ENCODE measurements at regions not wholly inside any gene's neighbourhood (a gene's known extent, or its start where the extent isn't known, plus 50 kb on each side); places are given as distances from the start of the nearest gene placed in this dataset.

- Histone ChIP-seq H3K9me3 (no peaks in the 10 kb centered on the region), H3K27me3 (no peaks in the 10 kb centered on the region), H3K4me3 (no peak overlapping the region), H3K36me3 (no peaks in the 10 kb centered on the region)
- DNase-seq = no peak
Observed at GRCh38 chr4:137198791-137199190, 333.5 kb downstream of the PCDH18 start.

GRCh38 chr4:137194670-137195069 is 337.6 kb downstream of the PCDH18 start:
- no peaks in the 10 kb centered on the region for H3K27me3 ChIP-seq
- DNase-seq = no peak
- no peak overlapping the region for H3K4me3 ChIP-seq
- H3K36me3 ChIP-seq = no peaks in the 10 kb centered on the region
- no peaks in the 10 kb centered on the region for H3K9me3 ChIP-seq

DNA sequence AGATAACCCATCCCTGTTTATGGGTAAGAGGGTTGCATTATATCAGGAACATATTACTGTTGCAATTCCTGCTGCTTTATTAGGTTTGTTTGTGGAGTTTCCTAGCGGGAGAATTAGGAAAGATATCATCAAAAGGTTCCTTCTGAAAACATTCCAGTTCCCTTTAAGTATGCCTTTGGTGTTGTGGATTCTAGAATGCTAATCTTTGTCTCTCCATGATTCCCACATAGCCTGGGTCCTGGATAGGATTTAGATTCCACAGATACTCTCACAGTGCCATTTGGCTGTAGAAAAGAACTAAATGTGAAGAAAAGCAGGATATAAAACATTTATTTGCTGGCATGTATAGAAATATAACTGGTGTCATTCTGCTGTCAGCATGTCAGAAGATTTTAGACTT is 338.7 kb downstream of the PCDH18 start:
- H3K9me3 ChIP-seq = no peaks in the 10 kb centered on the region
- DNase-seq = no peak
- no peak overlapping the region for H3K4me3 ChIP-seq
- H3K27me3 ChIP-seq = no peaks in the 10 kb centered on the region
- no peaks in the 10 kb centered on the region for H3K36me3 ChIP-seq

DNA sequence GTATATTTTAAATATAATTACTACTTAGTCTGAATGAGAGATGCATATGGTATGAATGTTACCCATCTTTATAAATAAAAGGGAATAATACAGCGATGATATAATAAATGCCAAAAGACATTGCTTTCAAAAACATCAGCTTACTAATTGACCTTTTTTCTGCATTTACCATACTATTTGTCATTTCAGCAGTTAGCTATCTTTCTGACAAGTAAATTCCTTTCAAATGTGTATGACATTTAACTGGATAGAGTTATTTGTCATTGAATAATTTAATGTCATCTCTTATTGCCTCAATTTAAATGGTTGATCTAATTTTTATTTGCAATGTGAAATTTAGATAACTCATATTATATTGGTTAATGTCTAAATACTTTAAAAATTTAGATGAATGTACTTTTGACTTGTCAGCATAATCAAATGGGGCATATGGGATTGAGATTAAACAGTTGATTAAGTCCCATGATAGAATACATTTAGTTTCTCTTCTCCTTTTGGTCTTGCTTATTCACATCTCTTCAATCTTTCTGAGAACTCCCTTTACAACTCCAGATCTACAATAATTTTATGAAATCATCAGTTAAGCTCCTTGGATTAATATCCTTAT is 350.9 kb downstream of the PCDH18 start:
- Histone ChIP-seq H3K9me3 (no peaks in the 10 kb centered on the region), H3K4me3 (no peak overlapping the region), H3K27me3 (no peaks in the 10 kb centered on the region), H3K36me3 (no peaks in the 10 kb centered on the region)
- no peak for DNase-seq

GRCh38 chr4:137180349-137180748 is 351.9 kb downstream of the PCDH18 start:
- no peaks in the 10 kb centered on the region for H3K27me3 ChIP-seq
- DNase-seq = no peak
- H3K4me3 ChIP-seq = no peak overlapping the region
- no peaks in the 10 kb centered on the region for H3K9me3 ChIP-seq
- no peaks in the 10 kb centered on the region for H3K36me3 ChIP-seq

- Histone ChIP-seq H3K27me3 (no peaks in the 10 kb centered on the region), H3K36me3 (no peaks in the 10 kb centered on the region), H3K4me3 (no peak overlapping the region), H3K9me3 (no peaks in the 10 kb centered on the region)
- no peak for DNase-seq
Observed at GRCh38 chr4:137156807-137157206, 375.5 kb downstream of the PCDH18 start.

- Histone ChIP-seq H3K36me3 (no peaks in the 10 kb centered on the region), H3K4me3 (no peak overlapping the region), H3K27me3 (no peaks in the 10 kb centered on the region), H3K9me3 (no peaks in the 10 kb centered on the region)
- no peak for DNase-seq
Observed at GRCh38 chr4:137156054-137156453, 376.2 kb downstream of the PCDH18 start.

GRCh38 chr4:137131201-137131600 is 401.1 kb downstream of the PCDH18 start:
- Histone ChIP-seq H3K36me3 (no peaks in the 10 kb centered on the region), H3K27me3 (no peaks in the 10 kb centered on the region), H3K4me3 (no peak overlapping the region), H3K9me3 (no peaks in the 10 kb centered on the region)
- no peak for DNase-seq

DNA sequence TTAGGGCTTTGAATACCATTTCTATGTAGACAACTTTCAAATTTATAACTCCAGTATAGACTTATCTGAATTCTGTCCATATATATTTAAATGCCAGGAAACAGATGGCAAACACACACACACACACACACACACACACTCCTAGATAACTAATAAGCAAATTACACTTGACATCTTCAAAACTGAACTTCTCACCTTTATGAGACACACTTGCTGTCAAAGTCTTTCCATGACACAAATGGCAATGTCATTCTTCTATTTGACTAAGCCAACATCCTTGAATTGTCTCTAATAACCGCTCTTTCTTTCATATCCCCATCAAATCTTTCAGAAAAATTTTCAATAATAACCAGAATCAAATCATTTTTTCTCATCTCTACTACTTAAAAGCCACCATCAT is 402.4 kb downstream of the PCDH18 start:
- H3K36me3 ChIP-seq = no peaks in the 10 kb centered on the region
- DNase-seq = no peak
- H3K27me3 ChIP-seq = no peaks in the 10 kb centered on the region
- H3K4me3 ChIP-seq = no peak overlapping the region
- no peaks in the 10 kb centered on the region for H3K9me3 ChIP-seq

- H3K27me3 ChIP-seq = no peaks in the 10 kb centered on the region
Observed at GRCh38 chr4:137129441-137129840, 402.9 kb downstream of the PCDH18 start.

GRCh38 chr4:137125011-137125410 is 407.3 kb downstream of the PCDH18 start:
- no peaks in the 10 kb centered on the region for H3K36me3 ChIP-seq
- peak overlapping the region; percentile 47 for H3K4me3 ChIP-seq
- H3K27me3 ChIP-seq = no peaks in the 10 kb centered on the region
- DNase-seq = peak; percentile 13
- H3K9me3 ChIP-seq = no peaks in the 10 kb centered on the region

More at GRCh38 chr4:137129441-137129840, 402.9 kb downstream of the PCDH18 start:
- no peak overlapping the region for H3K4me3 ChIP-seq
- no peaks in the 10 kb centered on the region for H3K36me3 ChIP-seq
- no peaks in the 10 kb centered on the region for H3K9me3 ChIP-seq
- DNase-seq = no peak

GRCh38 chr4:137124278-137124932 is 407.9 kb downstream of the PCDH18 start:
- peak; percentile 1 for DNase-seq
- peak overlapping the region; percentile 47 for H3K4me3 ChIP-seq
- no peaks in the 10 kb centered on the region for H3K9me3 ChIP-seq
- no peaks in the 10 kb centered on the region for H3K27me3 ChIP-seq
- H3K36me3 ChIP-seq = no peaks in the 10 kb centered on the region

DNA sequence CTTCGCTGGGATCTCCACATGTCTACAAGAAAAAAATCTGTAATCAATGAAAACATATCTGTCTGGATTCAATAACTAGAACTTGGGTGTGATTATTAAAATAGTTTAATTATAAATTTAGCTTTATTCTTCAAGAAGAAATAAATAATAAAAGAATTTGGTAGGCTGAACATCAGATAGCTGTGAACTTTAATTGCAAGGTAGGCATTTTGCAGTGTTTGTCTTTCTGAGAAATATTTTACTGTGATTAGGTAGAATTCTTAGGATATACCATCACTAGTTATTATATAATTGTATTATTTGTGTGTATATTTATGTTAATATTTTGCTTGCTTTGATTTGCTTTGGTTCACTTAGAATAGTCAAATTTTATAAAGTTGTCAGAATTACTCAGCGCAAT is 409.4 kb downstream of the PCDH18 start:
- Histone ChIP-seq H3K9me3 (no peaks in the 10 kb centered on the region), H3K4me3 (no peak overlapping the region), H3K27me3 (no peaks in the 10 kb centered on the region), H3K36me3 (no peaks in the 10 kb centered on the region)
- DNase-seq = no peak

- Histone ChIP-seq H3K27me3 (no peaks in the 10 kb centered on the region), H3K4me3 (no peak overlapping the region), H3K9me3 (no peaks in the 10 kb centered on the region), H3K36me3 (no peaks in the 10 kb centered on the region)
- DNase-seq = no peak
Observed at GRCh38 chr4:137116144-137116543, 416.1 kb downstream of the PCDH18 start.

DNA sequence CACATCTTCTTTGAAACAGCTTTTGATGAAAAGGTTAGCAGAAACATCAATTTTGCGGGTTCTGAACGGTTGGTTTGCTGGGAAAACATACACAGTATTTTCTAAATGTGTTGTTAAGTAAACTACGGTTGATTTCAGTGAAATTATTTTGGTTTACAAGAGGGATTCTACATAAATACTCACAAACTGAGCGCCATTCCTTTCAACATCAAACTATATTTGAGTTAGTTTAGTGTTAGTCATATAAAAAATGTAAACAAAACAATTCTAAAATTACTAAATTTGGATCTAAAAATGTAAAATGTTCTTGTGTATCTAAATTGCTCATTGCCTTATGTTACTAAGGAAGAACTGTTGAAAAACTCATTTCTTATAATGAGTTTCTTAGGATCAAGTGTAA is 425.6 kb downstream of the PCDH18 start:
- H3K9me3 ChIP-seq = no peaks in the 10 kb centered on the region
- no peak overlapping the region for H3K4me3 ChIP-seq
- H3K27me3 ChIP-seq = no peaks in the 10 kb centered on the region
- no peak for DNase-seq
- no peaks in the 10 kb centered on the region for H3K36me3 ChIP-seq

DNA sequence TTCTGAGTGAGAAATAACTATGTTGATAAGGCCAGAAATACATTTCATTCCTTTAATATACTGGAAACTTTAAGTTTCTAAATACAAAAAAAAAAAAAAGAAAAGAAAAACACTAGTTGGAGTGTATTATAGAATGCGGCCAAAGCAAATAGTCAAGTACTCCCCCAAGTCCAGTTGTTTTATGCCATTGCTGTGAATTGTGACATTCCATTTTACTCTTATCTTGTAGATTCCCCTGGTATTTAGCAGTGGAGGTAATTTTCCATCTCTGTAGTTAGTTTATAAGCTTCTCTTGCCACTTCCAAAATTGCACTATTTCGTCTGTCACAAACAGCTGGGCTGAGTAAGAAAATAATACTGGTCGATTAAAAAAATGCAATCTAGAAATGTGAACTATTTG is 426.0 kb downstream of the PCDH18 start:
- Histone ChIP-seq H3K27me3 (no peaks in the 10 kb centered on the region), H3K36me3 (no peaks in the 10 kb centered on the region), H3K9me3 (no peaks in the 10 kb centered on the region), H3K4me3 (no peak overlapping the region)
- no peak for DNase-seq

DNA sequence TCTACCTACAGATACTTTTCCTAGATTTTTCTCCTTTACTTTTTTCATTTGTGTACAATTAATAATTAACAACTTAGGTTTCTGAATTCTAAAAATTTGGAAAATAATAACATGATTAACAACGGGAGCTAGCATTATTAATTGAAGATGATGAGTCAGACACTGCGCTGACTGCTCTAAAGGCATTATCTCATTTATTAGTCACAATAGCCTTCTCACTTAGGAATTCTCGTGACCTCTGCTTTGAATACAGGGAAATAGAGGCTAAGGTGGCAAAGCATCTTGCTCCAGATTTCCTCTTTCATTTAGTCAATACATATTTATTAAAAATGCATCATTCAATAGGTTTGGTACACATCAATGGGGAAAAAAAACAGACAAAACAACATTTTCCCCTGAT is 441.3 kb downstream of the PCDH18 start:
- Histone ChIP-seq H3K4me3 (no peak overlapping the region), H3K27me3 (no peaks in the 10 kb centered on the region), H3K9me3 (no peaks in the 10 kb centered on the region), H3K36me3 (no peaks in the 10 kb centered on the region)
- DNase-seq = no peak

DNA sequence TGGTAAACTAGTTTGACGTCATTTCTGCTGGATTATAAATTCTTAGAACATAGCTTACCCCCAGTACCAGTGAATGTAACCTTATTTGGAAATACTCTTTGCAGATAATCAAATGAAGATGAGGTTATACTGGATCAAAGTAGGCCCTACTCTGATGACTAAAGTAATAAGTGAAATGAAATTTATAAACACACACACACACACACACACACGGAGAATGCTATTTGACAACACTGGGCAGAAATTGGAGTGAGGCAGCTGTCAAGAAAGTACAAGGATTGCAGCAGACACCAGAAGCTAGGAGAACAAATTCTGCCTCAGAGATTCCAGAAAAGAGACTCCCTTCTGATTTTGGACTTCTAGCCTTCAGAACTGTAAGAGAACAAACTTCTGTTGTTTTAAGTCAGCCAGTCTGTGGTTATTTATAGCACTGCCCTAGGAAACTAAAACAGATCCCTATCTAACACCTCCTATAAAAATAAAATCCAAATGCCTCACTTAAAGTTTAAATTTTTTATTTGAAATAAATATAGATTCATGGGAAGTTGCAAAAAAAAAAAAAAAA is 448.6 kb downstream of the PCDH18 start:
- Histone ChIP-seq H3K36me3 (no peaks in the 10 kb centered on the region), H3K9me3 (no peaks in the 10 kb centered on the region), H3K27me3 (no peaks in the 10 kb centered on the region), H3K4me3 (no peak overlapping the region)
- no peak for DNase-seq

Measured in MG63 (cell line).